ENCODE measurements at regions not wholly inside any gene's neighbourhood (a gene's known extent, or its start where the extent isn't known, plus 50 kb on each side); places are given as distances from the start of the nearest gene placed in this dataset.

DNA sequence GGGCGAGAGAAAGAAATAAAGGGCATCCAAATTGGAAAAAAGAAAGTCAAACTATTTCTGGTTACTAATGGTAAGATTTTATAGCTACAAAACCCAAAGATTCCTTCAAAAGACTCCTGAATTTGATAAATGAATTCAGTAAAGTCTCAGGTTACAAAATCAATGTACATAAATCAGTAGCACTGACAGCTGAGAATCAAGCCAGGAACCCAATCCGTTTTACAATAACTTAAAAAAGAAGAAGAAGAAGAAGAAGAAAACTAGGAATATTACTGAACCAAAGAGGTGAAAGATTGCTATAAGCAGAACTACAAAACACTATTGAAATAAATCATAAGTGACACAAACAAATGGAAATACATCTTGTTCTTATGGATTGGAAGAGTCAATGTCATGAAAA is 291.5 kb upstream of the GULP1 start:
- no peaks in the 10 kb centered on the region for H3K27me3 Mint-ChIP-seq (ENCODE audit: low read depth)
- no peak overlapping the region for H3K27ac Mint-ChIP-seq
- no peaks in the 10 kb centered on the region for H3K9me3 Mint-ChIP-seq
- no peaks in the 10 kb centered on the region for H3K4me1 Mint-ChIP-seq
- H3K4me3 Mint-ChIP-seq: no peak overlapping the region
- TF ChIP-seq CTCF (IDR thresholded peaks at IDR 0.05; ENCODE audit: unreplicated experiment in 3 of 3): no peak
- H3K36me3 Mint-ChIP-seq (ENCODE audit: low read depth): no peaks in the 10 kb centered on the region

DNA sequence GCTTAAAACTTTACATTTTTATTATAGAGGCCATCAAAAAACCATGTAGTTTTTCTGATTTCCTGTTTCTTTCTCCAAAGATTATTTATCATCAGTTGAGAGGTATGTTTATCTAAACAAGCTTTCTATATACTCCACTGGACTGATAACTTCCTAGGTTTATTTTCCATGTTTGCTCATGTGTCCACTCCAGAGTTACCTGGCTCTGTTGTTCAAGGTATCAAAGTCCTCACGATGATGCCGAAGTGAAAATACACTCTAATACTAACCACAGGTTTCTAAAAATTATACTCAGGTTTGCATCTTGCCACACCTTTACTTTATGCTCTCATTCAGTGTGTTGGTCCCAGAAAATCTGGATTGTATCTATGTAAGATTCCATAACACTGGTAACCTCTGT is 287.9 kb upstream of the GULP1 start:
- Mint-ChIP-seq H3K4me1 (peaks cover under 1% of the 10 kb centered on the region), H3K36me3 (ENCODE audit: low read depth) (no peaks in the 10 kb centered on the region)

GRCh38 chr2:188013767-188014166 is 277.9 kb upstream of the GULP1 start:
- no peak for TF ChIP-seq CTCF (IDR thresholded peaks at IDR 0.05; ENCODE audit: unreplicated experiment in 3 of 3)
- Mint-ChIP-seq H3K27me3 (ENCODE audit: low read depth) (no peaks in the 10 kb centered on the region), H3K27ac (no peak overlapping the region), H3K4me1 (peaks cover 12% of the 10 kb centered on the region), H3K9me3 (peaks cover 2% of the 10 kb centered on the region), H3K36me3 (ENCODE audit: low read depth) (peaks cover 1% of the 10 kb centered on the region), H3K4me3 (no peak overlapping the region)

More for the DNA sequence above, 287.9 kb upstream of the GULP1 start:
- H3K27me3 Mint-ChIP-seq (ENCODE audit: low read depth): no peaks in the 10 kb centered on the region
- no peak for TF ChIP-seq CTCF (IDR thresholded peaks at IDR 0.05; ENCODE audit: unreplicated experiment in 3 of 3)
- no peak overlapping the region for H3K27ac Mint-ChIP-seq
- no peaks in the 10 kb centered on the region for H3K9me3 Mint-ChIP-seq
- no peak overlapping the region for H3K4me3 Mint-ChIP-seq

- Mint-ChIP-seq H3K4me3 (no peak overlapping the region), H3K4me1 (no peaks in the 10 kb centered on the region), H3K27me3 (ENCODE audit: low read depth) (no peaks in the 10 kb centered on the region), H3K9me3 (peaks cover 8% of the 10 kb centered on the region), H3K36me3 (ENCODE audit: low read depth) (peaks cover 4% of the 10 kb centered on the region), H3K27ac (no peak overlapping the region)
- no peak for TF ChIP-seq CTCF (IDR thresholded peaks at IDR 0.05; ENCODE audit: unreplicated experiment in 3 of 3)
These were observed 274.8 kb upstream of the GULP1 start for GRCh38 chr2:188016917-188017316.

- Mint-ChIP-seq H3K4me3 (no peak overlapping the region), H3K36me3 (ENCODE audit: low read depth) (peaks cover 4% of the 10 kb centered on the region), H3K27ac (peak overlapping the region in 1 of 3 experiments; percentile 20), H3K9me3 (peaks cover 14% of the 10 kb centered on the region), H3K27me3 (ENCODE audit: low read depth) (no peaks in the 10 kb centered on the region), H3K4me1 (no peaks in the 10 kb centered on the region)
- no peak for TF ChIP-seq CTCF (IDR thresholded peaks at IDR 0.05; ENCODE audit: unreplicated experiment in 3 of 3)
These were observed 269.3 kb upstream of the GULP1 start for GRCh38 chr2:188022389-188022788.

DNA sequence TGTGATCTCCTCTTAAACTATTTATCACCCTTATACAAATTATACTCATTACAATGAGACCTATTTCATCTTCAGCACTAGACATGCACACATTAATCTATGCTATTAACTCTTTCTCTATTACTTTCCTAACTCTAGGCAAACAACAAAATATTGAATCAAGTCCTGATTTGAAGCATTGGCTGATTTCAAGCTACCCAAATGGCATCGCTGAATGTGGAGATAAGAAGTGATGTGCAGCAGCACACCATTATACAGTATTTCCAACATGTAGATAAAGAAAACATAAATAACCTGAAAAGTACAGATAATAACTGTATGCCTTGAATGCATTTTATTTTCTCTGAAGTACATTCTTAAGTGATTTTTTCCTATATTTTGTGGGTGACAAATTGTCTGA is 268.6 kb upstream of the GULP1 start:
- Mint-ChIP-seq H3K36me3 (ENCODE audit: low read depth) (peaks cover 4% of the 10 kb centered on the region), H3K27me3 (ENCODE audit: low read depth) (no peaks in the 10 kb centered on the region), H3K9me3 (peaks cover 14% of the 10 kb centered on the region), H3K4me1 (no peaks in the 10 kb centered on the region), H3K27ac (no peak overlapping the region), H3K4me3 (no peak overlapping the region)
- TF ChIP-seq CTCF (IDR thresholded peaks at IDR 0.05; ENCODE audit: unreplicated experiment in 3 of 3): no peak

Measured in nephron (organoid).